Right atrium auricular region (tissue), 2 donors: ENCODE measurements at regions not wholly inside any gene's neighbourhood (a gene's known extent, or its start where the extent isn't known, plus 50 kb on each side); places are given as distances from the start of the nearest gene placed in this dataset.

ENCODE experiments used
- DNase-seq: peaks from one replicate; pipeline ENCODE4 v3.0.0-alpha.2; 2019; ENCODE audit warnings: low spot score
- H3K27ac ChIP-seq, 2 donors: fragments of 200-600 bp; sonication (generic); 1 replicate in 1 of 2; 2 replicates in 1 of 2; pipeline ENCODE4 v1.5.1; 2016 to 2019
- H3K27me3 ChIP-seq, 2 donors: fragments of 200-600 bp; sonication (generic); one replicate each; pipeline versions ENCODE4 v1.5.1 to v1.6.0; 2017 to 2019
- H3K36me3 ChIP-seq: fragments of 200-600 bp; sonication (generic); one replicate; pipeline ENCODE4 v1.5.1; 2016
- H3K4me1 ChIP-seq, 2 donors: fragments of 200-600 bp; sonication (generic); one replicate each; pipeline versions ENCODE4 v1.5.1 to v1.6.0; 2017 to 2019
- H3K4me3 ChIP-seq, 2 donors: fragments of 200-600 bp; sonication (generic); 1 replicate in 1 of 2; 2 replicates in 1 of 2; pipeline ENCODE4 v1.5.1; 2017 to 2019; ENCODE audit warnings: mild to moderate bottlenecking in 1 of 2, moderate library complexity in 1 of 2
- H3K9me3 ChIP-seq, 2 donors: fragments of 200-600 bp; sonication (generic); one replicate each; pipeline ENCODE4 v1.5.1; 2019
- CTCF ChIP-seq, 2 donors: fragments of 200-600 bp; sonication (generic); IDR thresholded peaks; one replicate each; pipeline ENCODE4 v1.5.1; 2019; ENCODE audit warnings: antibody characterized with exemption in 2 of 2

- Histone ChIP-seq H3K36me3 (no peaks in the 10 kb centered on the region), H3K4me1 (no peaks in the 10 kb centered on the region), H3K27me3 (no peaks in the 10 kb centered on the region), H3K9me3 (peaks cover 0 to 3% of the 10 kb centered on the region in 2 donors), H3K4me3 (no peak overlapping the region), H3K27ac (no peak overlapping the region)
- TF ChIP-seq CTCF (IDR thresholded peaks at IDR 0.05): no peak
- DNase-seq: no peak
Observed at GRCh38 chr7:132691201-132691600, 114.9 kb upstream of the PLXNA4 start.

- H3K4me1 ChIP-seq: no peaks in the 10 kb centered on the region
- H3K27ac ChIP-seq: no peak overlapping the region
- peaks cover 0 to 7% of the 10 kb centered on the region in 2 donors for H3K9me3 ChIP-seq
- no peaks in the 10 kb centered on the region for H3K27me3 ChIP-seq
- TF ChIP-seq CTCF (IDR thresholded peaks at IDR 0.05): no peak
- no peaks in the 10 kb centered on the region for H3K36me3 ChIP-seq
- DNase-seq: no peak
- no peak overlapping the region for H3K4me3 ChIP-seq
Observed at GRCh38 chr7:132690174-132690573, 113.9 kb upstream of the PLXNA4 start.

- no peak for DNase-seq
- Histone ChIP-seq H3K27ac (no peak overlapping the region), H3K9me3 (peaks cover 0 to 7% of the 10 kb centered on the region in 2 donors), H3K4me1 (no peaks in the 10 kb centered on the region), H3K36me3 (no peaks in the 10 kb centered on the region), H3K4me3 (no peak overlapping the region), H3K27me3 (no peaks in the 10 kb centered on the region)
- TF ChIP-seq CTCF (IDR thresholded peaks at IDR 0.05): no peak
Observed at GRCh38 chr7:132687981-132688383, 111.7 kb upstream of the PLXNA4 start.

GRCh38 chr7:132687016-132687415, 110.7 kb upstream of the PLXNA4 start:
- H3K27me3 ChIP-seq: no peaks in the 10 kb centered on the region
- TF ChIP-seq CTCF (IDR thresholded peaks at IDR 0.05): no peak
- no peak overlapping the region for H3K4me3 ChIP-seq
- DNase-seq: no peak
- H3K36me3 ChIP-seq: no peaks in the 10 kb centered on the region
- no peaks in the 10 kb centered on the region for H3K4me1 ChIP-seq
- peaks cover 0 to 7% of the 10 kb centered on the region in 2 donors for H3K9me3 ChIP-seq
- no peak overlapping the region for H3K27ac ChIP-seq

GRCh38 chr7:132685277-132685676, 109.0 kb upstream of the PLXNA4 start:
- H3K27ac ChIP-seq: no peak overlapping the region
- H3K4me1 ChIP-seq: no peaks in the 10 kb centered on the region
- H3K27me3 ChIP-seq: no peaks in the 10 kb centered on the region
- no peak for DNase-seq
- no peak for TF ChIP-seq CTCF (IDR thresholded peaks at IDR 0.05)
- no peak overlapping the region for H3K4me3 ChIP-seq
- no peaks in the 10 kb centered on the region for H3K36me3 ChIP-seq
- peaks cover 0 to 7% of the 10 kb centered on the region in 2 donors for H3K9me3 ChIP-seq

GRCh38 chr7:132683896-132684690, 107.8 kb upstream of the PLXNA4 start:
- Histone ChIP-seq H3K36me3 (no peaks in the 10 kb centered on the region), H3K4me1 (no peaks in the 10 kb centered on the region), H3K9me3 (peaks cover 0 to 7% of the 10 kb centered on the region in 2 donors), H3K27ac (no peak overlapping the region), H3K27me3 (no peaks in the 10 kb centered on the region), H3K4me3 (no peak overlapping the region)
- no peak for TF ChIP-seq CTCF (IDR thresholded peaks at IDR 0.05)
- no peak for DNase-seq
